Ishikawa (cell line): ENCODE measurements at regions not wholly inside any gene's neighbourhood (a gene's known extent, or its start where the extent isn't known, plus 50 kb on each side); places are given as distances from the start of the nearest gene placed in this dataset.

Source experiments
- CEBPB ChIP-seq: IDR thresholded peaks from 2 replicates; pipeline ENCODE4 v1.6.1; 2012
- CREB1 ChIP-seq: IDR thresholded peaks from 2 replicates; pipeline ENCODE4 v1.6.1; 2012; ENCODE audit warnings: low read depth
- EGR1 ChIP-seq: IDR thresholded peaks from 2 replicates; pipeline ENCODE4 v1.6.1; 2012
- EP300 ChIP-seq: IDR thresholded peaks from 2 replicates; pipeline ENCODE4 v1.6.1; 2012; ENCODE audit warnings: borderline replicate concordance
- FOXM1 ChIP-seq: IDR thresholded peaks from 2 replicates; pipeline ENCODE4 v1.6.1; 2012; ENCODE audit warnings: low read depth, borderline replicate concordance
- MAX ChIP-seq: IDR thresholded peaks from 2 replicates; pipeline ENCODE4 v1.6.1; 2012
- NFIC ChIP-seq: IDR thresholded peaks from 2 replicates; pipeline ENCODE4 v1.6.1; 2012
- RAD21 ChIP-seq: IDR thresholded peaks from 2 replicates; pipeline ENCODE4 v1.6.1; 2012; ENCODE audit warnings: low read depth
- TAF1 ChIP-seq: IDR thresholded peaks from 2 replicates; pipeline ENCODE4 v1.6.1; 2012; ENCODE audit warnings: low read depth, mild to moderate bottlenecking
- TCF12 ChIP-seq: IDR thresholded peaks from 2 replicates; pipeline ENCODE4 v1.6.1; 2012; ENCODE audit warnings: low read depth
- TEAD4 ChIP-seq: IDR thresholded peaks from 2 replicates; pipeline ENCODE4 v1.6.1; 2012
- USF1 ChIP-seq: IDR thresholded peaks from 2 replicates; pipeline ENCODE4 v1.6.1; 2012
- YY1 ChIP-seq: IDR thresholded peaks from 2 replicates; pipeline ENCODE4 v1.6.1; 2012; ENCODE audit warnings: low read depth
- ZBTB7A ChIP-seq: IDR thresholded peaks from 2 replicates; pipeline ENCODE4 v1.6.1; 2012; ENCODE audit warnings: low read depth
- TF ChIP-seq, protein P1 (sequence below): IDR thresholded peaks from 2 replicates; pipeline ENCODE4 v1.6.1; 2012; ENCODE audit warnings: low read depth, mild to moderate bottlenecking

GRCh38 chr2:114345246-114345645 is 97.2 kb upstream of the DPP10 start:
- TF ChIP-seq ZBTB7A (no peak), NFIC (no peak), TEAD4 (no peak), EP300 (no peak), RAD21 (no peak), CREB1 (no peak), TCF12 (no peak), MAX (no peak), EGR1 (no peak), CEBPB (no peak), YY1 (no peak), FOXM1 (no peak), TAF1 (no peak), USF1 (no peak)
- TF ChIP-seq, protein P1, sequence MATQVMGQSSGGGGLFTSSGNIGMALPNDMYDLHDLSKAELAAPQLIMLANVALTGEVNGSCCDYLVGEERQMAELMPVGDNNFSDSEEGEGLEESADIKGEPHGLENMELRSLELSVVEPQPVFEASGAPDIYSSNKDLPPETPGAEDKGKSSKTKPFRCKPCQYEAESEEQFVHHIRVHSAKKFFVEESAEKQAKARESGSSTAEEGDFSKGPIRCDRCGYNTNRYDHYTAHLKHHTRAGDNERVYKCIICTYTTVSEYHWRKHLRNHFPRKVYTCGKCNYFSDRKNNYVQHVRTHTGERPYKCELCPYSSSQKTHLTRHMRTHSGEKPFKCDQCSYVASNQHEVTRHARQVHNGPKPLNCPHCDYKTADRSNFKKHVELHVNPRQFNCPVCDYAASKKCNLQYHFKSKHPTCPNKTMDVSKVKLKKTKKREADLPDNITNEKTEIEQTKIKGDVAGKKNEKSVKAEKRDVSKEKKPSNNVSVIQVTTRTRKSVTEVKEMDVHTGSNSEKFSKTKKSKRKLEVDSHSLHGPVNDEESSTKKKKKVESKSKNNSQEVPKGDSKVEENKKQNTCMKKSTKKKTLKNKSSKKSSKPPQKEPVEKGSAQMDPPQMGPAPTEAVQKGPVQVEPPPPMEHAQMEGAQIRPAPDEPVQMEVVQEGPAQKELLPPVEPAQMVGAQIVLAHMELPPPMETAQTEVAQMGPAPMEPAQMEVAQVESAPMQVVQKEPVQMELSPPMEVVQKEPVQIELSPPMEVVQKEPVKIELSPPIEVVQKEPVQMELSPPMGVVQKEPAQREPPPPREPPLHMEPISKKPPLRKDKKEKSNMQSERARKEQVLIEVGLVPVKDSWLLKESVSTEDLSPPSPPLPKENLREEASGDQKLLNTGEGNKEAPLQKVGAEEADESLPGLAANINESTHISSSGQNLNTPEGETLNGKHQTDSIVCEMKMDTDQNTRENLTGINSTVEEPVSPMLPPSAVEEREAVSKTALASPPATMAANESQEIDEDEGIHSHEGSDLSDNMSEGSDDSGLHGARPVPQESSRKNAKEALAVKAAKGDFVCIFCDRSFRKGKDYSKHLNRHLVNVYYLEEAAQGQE = no peak

DNA sequence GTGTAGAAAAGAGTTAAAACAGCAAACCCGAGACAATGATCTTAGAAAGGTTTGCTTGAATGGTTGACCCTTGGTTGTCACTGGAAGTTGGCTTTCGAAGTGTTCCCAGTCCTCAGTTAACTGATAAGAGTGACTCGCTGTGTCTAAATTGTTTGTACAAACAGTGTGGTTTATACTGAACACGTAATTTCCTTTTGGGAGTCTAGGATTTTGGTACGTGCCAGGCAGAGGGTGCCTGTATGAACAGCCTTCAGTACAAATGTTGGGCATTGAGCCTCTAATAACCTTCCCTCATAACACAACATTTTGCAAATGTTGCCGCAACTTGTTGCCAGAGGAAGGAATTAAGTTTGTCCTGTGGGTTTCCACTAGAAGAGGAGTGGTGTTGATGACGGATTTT is 95.8 kb upstream of the DPP10 start:
- TF ChIP-seq EP300 (no peak), MAX (no peak), USF1 (no peak), TEAD4 (no peak), TAF1 (no peak), RAD21 (no peak)

DNA sequence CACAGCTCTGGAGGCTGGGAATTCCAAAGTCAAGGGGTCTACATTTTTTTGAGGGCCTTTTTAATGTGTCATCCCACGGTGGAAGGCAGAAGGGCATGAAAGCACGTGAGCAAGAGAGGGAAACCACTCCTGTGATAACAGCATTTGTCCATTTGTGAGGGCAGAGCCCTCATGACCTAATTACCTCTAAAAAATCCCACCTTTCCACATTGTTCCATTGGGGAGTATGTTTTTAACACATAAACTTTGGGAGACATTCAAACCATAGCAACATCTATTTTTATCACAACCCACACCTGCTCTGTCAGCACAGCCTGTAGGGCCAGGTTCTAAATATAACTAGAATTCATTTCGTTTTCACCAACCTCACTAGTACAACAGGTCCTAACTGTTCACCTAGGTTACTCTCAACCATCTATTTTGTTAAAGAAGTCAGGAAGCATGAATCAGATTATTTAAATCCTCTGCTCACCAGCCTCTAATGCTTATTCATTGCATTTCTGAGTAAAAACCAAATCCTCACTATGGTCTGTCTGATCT is 92.2 kb upstream of the DPP10 start:
- TF ChIP-seq YY1 (no peak), NFIC (no peak), TEAD4 (no peak), MAX (no peak)

DNA sequence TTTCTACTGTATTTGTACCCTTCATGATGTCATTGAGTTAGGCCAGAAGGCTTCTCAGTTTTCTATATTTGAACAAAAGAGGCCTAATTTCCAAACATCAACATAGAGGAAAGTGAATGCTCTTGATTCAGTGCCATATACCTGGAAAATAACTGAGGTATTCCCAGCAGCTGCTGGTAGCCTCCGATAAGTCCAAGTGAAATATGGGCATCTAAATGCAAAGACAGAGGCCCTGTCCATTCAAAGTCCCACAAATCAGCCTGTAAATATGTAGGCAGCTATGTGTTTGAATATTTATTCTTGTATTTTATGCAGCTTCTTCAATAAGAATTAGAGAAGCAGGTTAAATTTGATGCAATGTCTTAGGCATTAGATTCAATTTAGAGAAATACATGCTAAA is 89.5 kb upstream of the DPP10 start:
- TF ChIP-seq RAD21 = no peak
- TF ChIP-seq CREB1 = no peak
- no peak for TF ChIP-seq TEAD4
- TF ChIP-seq, protein P1 = no peak
- TF ChIP-seq YY1 = no peak
- TF ChIP-seq ZBTB7A = no peak
- no peak for TF ChIP-seq TCF12
- no peak for TF ChIP-seq MAX
- TF ChIP-seq FOXM1 = no peak
- TF ChIP-seq EP300 = no peak
- no peak for TF ChIP-seq CEBPB
- TF ChIP-seq NFIC = no peak

- TF ChIP-seq TAF1 (no peak), NFIC (no peak), ZBTB7A (no peak), CREB1 (no peak), FOXM1 (no peak), TEAD4 (no peak), TCF12 (no peak), USF1 (no peak), MAX (no peak), EGR1 (no peak), EP300 (no peak), CEBPB (no peak), RAD21 (no peak), YY1 (no peak)
- TF ChIP-seq, protein P1 = no peak
Observed at GRCh38 chr2:114354199-114354598, 88.2 kb upstream of the DPP10 start.
